IMR-90 (cell line): ENCODE measurements at regions not wholly inside any gene's neighbourhood (a gene's known extent, or its start where the extent isn't known, plus 50 kb on each side); places are given as distances from the start of the nearest gene placed in this dataset.

ENCODE experiments used
- CEBPB ChIP-seq: IDR thresholded peaks from 2 replicates; pipeline ENCODE4 v1.6.1; 2012; ENCODE audit warnings: low read depth, low read length, improper control_type of control experiment
- MAFK ChIP-seq: IDR thresholded peaks from 2 replicates; pipeline ENCODE4 v1.6.1; 2012; ENCODE audit warnings: low read depth, low read length, improper control_type of control experiment
- MAZ ChIP-seq: IDR thresholded peaks from 2 replicates; pipeline ENCODE4 v1.6.1; 2012; ENCODE audit warnings: low read depth, mild to moderate bottlenecking, low read length, improper control_type of control experiment, moderate library complexity, borderline replicate concordance
- MXI1 ChIP-seq: IDR thresholded peaks from 2 replicates; pipeline ENCODE4 v1.6.1; 2012; ENCODE audit warnings: low read depth, mild to moderate bottlenecking, low read length, moderate library complexity, borderline replicate concordance
- RCOR1 ChIP-seq: IDR thresholded peaks from 2 replicates; pipeline ENCODE4 v1.6.1; 2012; ENCODE audit warnings: mild to moderate bottlenecking, low read length, improper control_type of control experiment; ENCODE audit not compliant: insufficient replicate concordance
- RFX5 ChIP-seq: IDR thresholded peaks from 2 replicates; pipeline ENCODE4 v1.8.0; 2012; ENCODE audit warnings: low read depth, mild to moderate bottlenecking, low read length, moderate library complexity
- TF ChIP-seq, protein P1 (sequence below): conservative IDR thresholded peaks from 2 replicates; pipeline ENCODE4 v1.5.1; 2012; ENCODE audit warnings: mild to moderate bottlenecking, low read depth, low read length, improper control_type of control experiment
- TF ChIP-seq, protein P2 (sequence below): fragments of 150-350 bp; IDR thresholded peaks from 2 replicates; pipeline ENCODE4 v1.6.1; 2017; ENCODE audit warnings: mild to moderate bottlenecking, antibody characterized with exemption, low read length, low read depth

DNA sequence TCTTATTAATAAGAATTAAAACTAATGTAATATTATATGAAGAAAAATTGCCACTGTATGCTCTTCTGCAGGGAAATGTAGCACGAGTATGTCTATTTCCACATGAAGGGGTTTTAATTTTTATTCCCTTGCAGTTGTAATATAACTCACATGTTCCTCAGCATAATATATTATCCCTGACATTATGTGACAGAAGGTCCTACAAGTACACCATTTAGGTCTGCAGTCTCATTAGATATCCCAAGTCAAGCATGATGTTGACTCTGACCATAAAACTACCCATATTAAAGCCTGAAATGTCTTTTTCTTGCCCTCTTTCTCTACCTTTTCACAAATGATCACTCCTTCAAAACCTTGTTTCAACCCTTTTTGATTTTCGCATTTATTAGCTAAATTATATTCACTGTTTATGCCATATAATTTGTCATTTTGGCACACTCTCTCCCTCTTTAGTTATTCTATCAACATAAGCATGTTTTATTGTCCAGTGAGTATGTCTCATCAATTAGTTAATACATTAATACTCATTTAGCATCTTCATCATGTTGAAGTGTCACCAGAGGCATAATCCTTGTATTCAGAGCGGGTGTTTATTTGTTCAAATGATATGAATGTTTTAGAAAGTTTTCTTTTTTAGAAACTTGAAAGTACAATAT lies 532.8 kb downstream of the MAT2B start:
- TF ChIP-seq, protein P1, sequence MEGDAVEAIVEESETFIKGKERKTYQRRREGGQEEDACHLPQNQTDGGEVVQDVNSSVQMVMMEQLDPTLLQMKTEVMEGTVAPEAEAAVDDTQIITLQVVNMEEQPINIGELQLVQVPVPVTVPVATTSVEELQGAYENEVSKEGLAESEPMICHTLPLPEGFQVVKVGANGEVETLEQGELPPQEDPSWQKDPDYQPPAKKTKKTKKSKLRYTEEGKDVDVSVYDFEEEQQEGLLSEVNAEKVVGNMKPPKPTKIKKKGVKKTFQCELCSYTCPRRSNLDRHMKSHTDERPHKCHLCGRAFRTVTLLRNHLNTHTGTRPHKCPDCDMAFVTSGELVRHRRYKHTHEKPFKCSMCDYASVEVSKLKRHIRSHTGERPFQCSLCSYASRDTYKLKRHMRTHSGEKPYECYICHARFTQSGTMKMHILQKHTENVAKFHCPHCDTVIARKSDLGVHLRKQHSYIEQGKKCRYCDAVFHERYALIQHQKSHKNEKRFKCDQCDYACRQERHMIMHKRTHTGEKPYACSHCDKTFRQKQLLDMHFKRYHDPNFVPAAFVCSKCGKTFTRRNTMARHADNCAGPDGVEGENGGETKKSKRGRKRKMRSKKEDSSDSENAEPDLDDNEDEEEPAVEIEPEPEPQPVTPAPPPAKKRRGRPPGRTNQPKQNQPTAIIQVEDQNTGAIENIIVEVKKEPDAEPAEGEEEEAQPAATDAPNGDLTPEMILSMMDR = no peak
- TF ChIP-seq MAZ = no peak
- TF ChIP-seq, protein P2, sequence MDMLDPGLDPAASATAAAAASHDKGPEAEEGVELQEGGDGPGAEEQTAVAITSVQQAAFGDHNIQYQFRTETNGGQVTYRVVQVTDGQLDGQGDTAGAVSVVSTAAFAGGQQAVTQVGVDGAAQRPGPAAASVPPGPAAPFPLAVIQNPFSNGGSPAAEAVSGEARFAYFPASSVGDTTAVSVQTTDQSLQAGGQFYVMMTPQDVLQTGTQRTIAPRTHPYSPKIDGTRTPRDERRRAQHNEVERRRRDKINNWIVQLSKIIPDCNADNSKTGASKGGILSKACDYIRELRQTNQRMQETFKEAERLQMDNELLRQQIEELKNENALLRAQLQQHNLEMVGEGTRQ = no peak
- no peak for TF ChIP-seq RFX5
- TF ChIP-seq MXI1 = no peak
- no peak for TF ChIP-seq MAFK
- TF ChIP-seq CEBPB = no peak
- TF ChIP-seq RCOR1 = no peak
